AG10803 (cell line): ENCODE measurements at regions not wholly inside any gene's neighbourhood (a gene's known extent, or its start where the extent isn't known, plus 50 kb on each side); places are given as distances from the start of the nearest gene placed in this dataset.

Experiments used
- DNase-seq: peaks from one replicate; pipeline ENCODE4 v3.0.0; 2010; ENCODE audit warnings: low read depth
- H3K4me3 ChIP-seq: 2 replicates; pipeline ENCODE4 v1.5.1; 2011; ENCODE audit warnings: mild to moderate bottlenecking, low read length, control low read depth
- CTCF ChIP-seq: conservative IDR thresholded peaks from 2 replicates; pipeline ENCODE4 v1.5.1; 2011; ENCODE audit warnings: mild to moderate bottlenecking, low read length, control low read depth, inconsistent platforms

- no peak for TF ChIP-seq CTCF
- DNase-seq = peak; percentile 70
- H3K4me3 ChIP-seq = no peak overlapping the region
Observed at GRCh38 chr4:130395871-130396270, 1299.9 kb downstream of the C4orf33 start.

GRCh38 chr4:130403221-130403620 lies 1307.3 kb downstream of the C4orf33 start:
- TF ChIP-seq CTCF = no peak

GRCh38 chr4:130416228-130416627 lies 1320.3 kb downstream of the C4orf33 start:
- TF ChIP-seq CTCF = no peak
- H3K4me3 ChIP-seq = no peak overlapping the region
- DNase-seq = no peak

More at GRCh38 chr4:130403221-130403620, 1307.3 kb downstream of the C4orf33 start:
- no peak for DNase-seq
- H3K4me3 ChIP-seq = no peak overlapping the region

- TF ChIP-seq CTCF = no peak
- no peak overlapping the region for H3K4me3 ChIP-seq
- no peak for DNase-seq
Observed at GRCh38 chr4:130419211-130419975, 1323.4 kb downstream of the C4orf33 start.

- H3K4me3 ChIP-seq = no peak overlapping the region
- DNase-seq = no peak
- no peak for TF ChIP-seq CTCF
Observed at GRCh38 chr4:130422261-130422660, 1326.3 kb downstream of the C4orf33 start.

- no peak for DNase-seq
- H3K4me3 ChIP-seq = no peak overlapping the region
- TF ChIP-seq CTCF = no peak
Observed at GRCh38 chr4:130424211-130424610, 1328.3 kb downstream of the C4orf33 start.

- no peak for TF ChIP-seq CTCF
- no peak overlapping the region for H3K4me3 ChIP-seq
- DNase-seq = no peak
Observed at GRCh38 chr4:130432289-130432688, 1336.3 kb downstream of the C4orf33 start.
